Sigmoid colon (tissue), 4 donors: ENCODE measurements at regions not wholly inside any gene's neighbourhood (a gene's known extent, or its start where the extent isn't known, plus 50 kb on each side); places are given as distances from the start of the nearest gene placed in this dataset.

Source experiments
- CTCF ChIP-seq, 4 experiments: fragments of 450-650 bp in 3 of 4; fragments of 200-600 bp in 1 of 4; IDR thresholded peaks; one replicate each; pipeline ENCODE4 v1.5.1; 2016 to 2019; ENCODE audit warnings: antibody characterized with exemption in 4 of 4, mild to moderate bottlenecking in 3 of 4, moderate library complexity in 2 of 4
- EP300 ChIP-seq, 4 donors: sonication (generic); formaldehyde crosslinking; IDR thresholded peaks; one replicate each; pipeline ENCODE4 v1.6.1; 2017; ENCODE audit warnings: antibody characterized with exemption in 4 of 4
- POLR2A ChIP-seq, 2 donors: fragments of 450-650 bp; IDR thresholded peaks; one replicate each; pipeline ENCODE4 v1.6.1; 2016; ENCODE audit warnings: antibody characterized with exemption in 2 of 2, mild to moderate bottlenecking in 2 of 2, moderate library complexity in 2 of 2
- POLR2AphosphoS5 ChIP-seq, 4 donors: sonication (generic); formaldehyde crosslinking; IDR thresholded peaks; one replicate each; pipeline ENCODE4 v1.6.1; 2017; ENCODE audit warnings: antibody characterized with exemption in 4 of 4

- TF ChIP-seq POLR2AphosphoS5 (IDR thresholded peaks at IDR 0.05), result no peak
- TF ChIP-seq CTCF (IDR thresholded peaks at IDR 0.05), result no peak
- no peak for TF ChIP-seq POLR2A (IDR thresholded peaks at IDR 0.05)
- no peak for TF ChIP-seq EP300 (IDR thresholded peaks at IDR 0.05)
Observed at GRCh38 chr2:120483355-120483754, 137.4 kb downstream of the INHBB start.
